SK-N-MC (cell line): ENCODE measurements at regions not wholly inside any gene's neighbourhood (a gene's known extent, or its start where the extent isn't known, plus 50 kb on each side); places are given as distances from the start of the nearest gene placed in this dataset.

ENCODE experiments used
- EZH2 ChIP-seq: fragments of 200-600 bp; sonication (generic); IDR thresholded peaks from one replicate; pipeline ENCODE4 v1.6.1; 2017; ENCODE audit warnings: antibody characterized with exemption
- FOXP2 ChIP-seq: optimal IDR thresholded peaks from 2 replicates; pipeline ENCODE3; 2011; ENCODE audit warnings: mild to moderate bottlenecking, moderate library complexity; ENCODE audit not compliant: insufficient read depth; ENCODE audit errors: extremely low read length, control extremely low read depth
- POLR2AphosphoS5 ChIP-seq: IDR thresholded peaks from 2 replicates; pipeline ENCODE4 v1.6.1; 2012; ENCODE audit warnings: mild to moderate bottlenecking, low read depth, low read length, borderline replicate concordance

DNA sequence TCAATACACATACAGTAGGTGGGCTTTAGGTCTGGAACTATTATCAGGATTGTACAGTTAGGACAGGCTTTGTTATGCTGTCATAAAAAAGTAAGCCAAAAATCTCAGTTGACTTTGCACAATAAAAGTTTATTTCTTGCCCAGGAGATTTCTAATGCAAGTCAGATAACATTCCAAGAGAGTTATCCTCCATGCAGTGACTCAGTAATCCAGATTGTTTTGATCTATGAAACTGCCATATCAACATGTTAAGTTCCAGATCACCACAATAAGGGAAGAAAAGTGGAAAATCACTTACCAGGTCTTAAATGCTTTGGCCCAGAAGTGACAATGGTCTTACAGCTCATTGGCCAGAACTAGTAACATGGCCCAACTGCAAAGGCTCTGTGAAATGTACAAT is 636.2 kb upstream of the KLF12 start:
- TF ChIP-seq EZH2 (no peak), POLR2AphosphoS5 (no peak), FOXP2 (no peak)
